GM10248 (cell line): ENCODE measurements at regions not wholly inside any gene's neighbourhood (a gene's known extent, or its start where the extent isn't known, plus 50 kb on each side); places are given as distances from the start of the nearest gene placed in this dataset.

Experiments used
- CTCF ChIA-PET: fragments of 300-600 bp; sonication (Branson Sonifier 250); formaldehyde crosslinking; extraction: SDS; loops from one replicate; lab custom pipeline; 2021; ENCODE audit warnings: antibody characterized with exemption; lab: Yijun Ruan, JAX
- POLR2A ChIA-PET: fragments of 350-650 bp; sonication (Branson Sonifier 250); formaldehyde crosslinking; extraction: SDS; loops from one replicate; lab custom pipeline; 2020; ENCODE audit warnings: antibody characterized with exemption; lab: Yijun Ruan, JAX
- DNase-seq: peaks from one replicate; pipeline ENCODE4 v3.0.0; 2012; ENCODE audit errors: extremely low spot score
- CTCF ChIP-seq: IDR thresholded peaks from 2 replicates; pipeline ENCODE4 v1.5.1; 2012; ENCODE audit warnings: mild to moderate bottlenecking, low read depth; ENCODE audit errors: extremely low read depth, missing control alignments, control extremely low read depth

DNA sequence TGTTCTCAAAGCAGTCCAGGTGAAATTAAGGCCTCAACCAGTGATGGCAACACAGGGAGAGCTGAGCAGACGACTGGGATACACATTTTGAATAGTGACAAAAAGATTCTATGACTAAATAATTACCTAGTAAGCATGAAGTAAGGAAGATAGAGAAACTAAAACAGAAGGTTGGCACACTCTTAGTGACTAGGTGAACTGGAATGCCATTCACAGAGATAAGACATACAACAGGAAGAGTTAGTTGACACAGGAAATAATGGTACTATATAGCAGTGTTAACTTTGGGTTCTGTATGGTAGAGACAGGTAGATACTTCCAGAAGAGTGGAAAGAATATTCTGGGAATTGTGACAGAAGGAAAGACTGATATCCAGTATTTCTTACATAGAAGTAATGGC, 181.8 kb upstream of the NT5C1B start:
- no peak for DNase-seq
- ChIA-PET CTCF (no interaction called here), POLR2A (no interaction called here)
- no peak for TF ChIP-seq CTCF

DNA sequence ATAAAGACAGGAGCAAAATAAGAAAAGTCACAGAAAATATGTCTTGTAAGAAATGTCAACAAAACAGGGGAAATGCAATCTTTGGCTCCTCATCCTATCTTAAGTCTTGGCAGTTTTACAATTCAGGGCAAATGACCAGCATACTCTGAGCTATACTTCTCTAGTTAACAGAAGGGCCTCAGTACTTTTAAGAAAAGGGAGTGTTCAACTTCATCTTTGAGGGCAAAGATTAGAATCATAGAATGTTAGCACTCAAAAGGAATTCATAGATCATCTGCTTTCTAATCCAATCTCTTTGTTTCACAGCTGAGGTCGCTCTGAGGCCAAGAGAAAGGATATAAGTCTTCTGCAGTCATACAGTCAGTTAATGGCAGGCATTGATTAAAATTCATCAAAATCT, 174.0 kb upstream of the NT5C1B start:
- TF ChIP-seq CTCF: no peak
- DNase-seq: no peak
- ChIA-PET POLR2A (no interaction called here), CTCF (interaction anchor here (0.8 kb wide), 1 partner anchor 24 kb away, joined by 3 read pairs; no protein-coding TSS in a partner anchor)

GRCh38 chr2:18762667-18763066, 173.3 kb upstream of the NT5C1B start:
- CTCF ChIA-PET: interaction anchor here (0.8 kb wide), 1 partner anchor 24 kb away, joined by 3 read pairs; no protein-coding TSS in a partner anchor
- POLR2A ChIA-PET: no interaction called here
- TF ChIP-seq CTCF: no peak

GRCh38 chr2:18754286-18754685, 164.9 kb upstream of the NT5C1B start:
- ChIA-PET POLR2A (no interaction called here), CTCF (interaction anchor here (1.0 to 1.2 kb wide), 2 partner anchors 29 to 594 kb away, joined by 3 to 5 read pairs; no protein-coding TSS in a partner anchor)
- no peak for TF ChIP-seq CTCF
- DNase-seq: no peak

More at GRCh38 chr2:18762667-18763066, 173.3 kb upstream of the NT5C1B start:
- no peak for DNase-seq

DNA sequence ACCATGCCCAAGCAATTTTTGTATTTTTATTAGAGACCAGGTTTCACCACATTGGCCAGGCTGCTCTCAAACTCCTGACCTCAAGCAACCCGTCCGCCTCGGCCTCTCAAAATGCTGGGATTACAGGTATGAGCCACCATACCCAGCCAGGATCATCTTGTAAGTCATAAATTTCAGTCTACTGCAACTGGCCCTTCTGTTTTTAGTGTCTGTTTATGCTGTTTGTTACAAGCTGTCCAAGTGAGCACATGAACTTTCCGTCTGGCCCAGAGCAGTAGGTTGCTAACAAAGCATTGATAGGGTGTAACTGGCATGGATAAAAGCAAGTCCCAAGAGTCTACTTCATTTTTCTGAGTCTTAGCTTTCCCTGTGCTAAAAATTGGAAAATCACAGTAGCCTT, 164.4 kb upstream of the NT5C1B start:
- no peak for TF ChIP-seq CTCF
- DNase-seq: no peak
- ChIA-PET CTCF (interaction anchor here (1.0 to 1.5 kb wide), 3 partner anchors 28 to 1109 kb away, joined by 3 to 5 read pairs (median 5); no protein-coding TSS in a partner anchor), POLR2A (no interaction called here)

- no peak for DNase-seq
- no peak for TF ChIP-seq CTCF
- ChIA-PET CTCF (interaction anchor here (1.5 to 1.6 kb wide), 2 partner anchors 24 to 1110 kb away, joined by 4 to 5 read pairs; no protein-coding TSS in a partner anchor), POLR2A (no interaction called here)
These were observed 163.5 kb upstream of the NT5C1B start for GRCh38 chr2:18752667-18753422.
